ENCODE measurements at regions not wholly inside any gene's neighbourhood (a gene's known extent, or its start where the extent isn't known, plus 50 kb on each side); places are given as distances from the start of the nearest gene placed in this dataset.
"Not testable (repeated sequence)": the region's sequence is repeated elsewhere in the genome, so short reads cannot be mapped to it uniquely, and the experiment has no call there.

- Histone ChIP-seq H3K4me3 (ENCODE audit: low read depth, low read length) (no peak overlapping the region), H3K9me3 (ENCODE audit: severe bottlenecking) (no peaks in the 10 kb centered on the region), H3K27ac (no peak overlapping the region), H3K36me3 (no peaks in the 10 kb centered on the region), H3K27me3 (ENCODE audit: insufficient read depth, low read depth, severe bottlenecking) (no peaks in the 10 kb centered on the region)
- TF ChIP-seq CTCF (IDR thresholded peaks at IDR 0.05; ENCODE audit: low read depth, low read length): peak; percentile 93
- DNase-seq: peak; percentile 86
These were observed 87.9 kb upstream of the PAPPA2 start for GRCh38 chr1:176374967-176375569.

GRCh38 chr1:176364236-176364905 is 98.6 kb upstream of the PAPPA2 start:
- peak; percentile 77 for DNase-seq

GRCh38 chr1:176349135-176349715 is 113.8 kb upstream of the PAPPA2 start:
- H3K9me3 ChIP-seq (ENCODE audit: severe bottlenecking): peaks cover 12% of the 10 kb centered on the region
- not testable (repeated sequence) for DNase-seq; H3K27me3 ChIP-seq (ENCODE audit: insufficient read depth, low read depth, severe bottlenecking); H3K4me3 ChIP-seq (ENCODE audit: low read depth, low read length); H3K27ac ChIP-seq; H3K36me3 ChIP-seq

More at GRCh38 chr1:176364236-176364905, 98.6 kb upstream of the PAPPA2 start:
- Histone ChIP-seq H3K9me3 (ENCODE audit: severe bottlenecking) (no peaks in the 10 kb centered on the region), H3K27me3 (ENCODE audit: insufficient read depth, low read depth, severe bottlenecking) (no peaks in the 10 kb centered on the region), H3K27ac (peak overlapping the region; percentile 76), H3K36me3 (no peaks in the 10 kb centered on the region), H3K4me3 (ENCODE audit: low read depth, low read length) (peak overlapping the region; percentile 23)
- TF ChIP-seq CTCF (IDR thresholded peaks at IDR 0.05; ENCODE audit: low read depth, low read length): no peak

GRCh38 chr1:176341656-176342055 is 121.3 kb upstream of the PAPPA2 start:
- no peak overlapping the region for H3K27ac ChIP-seq
- TF ChIP-seq CTCF (IDR thresholded peaks at IDR 0.05; ENCODE audit: low read depth, low read length): no peak
- H3K9me3 ChIP-seq (ENCODE audit: severe bottlenecking): peaks cover 12% of the 10 kb centered on the region
- H3K27me3 ChIP-seq (ENCODE audit: insufficient read depth, low read depth, severe bottlenecking): no peaks in the 10 kb centered on the region
- no peaks in the 10 kb centered on the region for H3K36me3 ChIP-seq
- DNase-seq: no peak
- H3K4me3 ChIP-seq (ENCODE audit: low read depth, low read length): no peak overlapping the region

GRCh38 chr1:176338877-176339276 is 124.1 kb upstream of the PAPPA2 start:
- Histone ChIP-seq H3K9me3 (ENCODE audit: severe bottlenecking) (no peaks in the 10 kb centered on the region), H3K27ac (no peak overlapping the region), H3K36me3 (no peaks in the 10 kb centered on the region), H3K27me3 (ENCODE audit: insufficient read depth, low read depth, severe bottlenecking) (no peaks in the 10 kb centered on the region), H3K4me3 (ENCODE audit: low read depth, low read length) (no peak overlapping the region)
- TF ChIP-seq CTCF (IDR thresholded peaks at IDR 0.05; ENCODE audit: low read depth, low read length): no peak
- DNase-seq: no peak

- no peaks in the 10 kb centered on the region for H3K9me3 ChIP-seq (ENCODE audit: severe bottlenecking)
- H3K4me3 ChIP-seq (ENCODE audit: low read depth, low read length): no peak overlapping the region
- TF ChIP-seq CTCF (IDR thresholded peaks at IDR 0.05; ENCODE audit: low read depth, low read length): no peak
- H3K27ac ChIP-seq: no peak overlapping the region
- DNase-seq: no peak
- H3K36me3 ChIP-seq: no peaks in the 10 kb centered on the region
- no peaks in the 10 kb centered on the region for H3K27me3 ChIP-seq (ENCODE audit: insufficient read depth, low read depth, severe bottlenecking)
These were observed 123.7 kb upstream of the COP1 start for GRCh38 chr1:176330782-176331181.

All from WERI-Rb-1 (cell line).